CD4-positive, alpha-beta T cell treated with Interleukin-21 for 1 hour (primary cell): ENCODE measurements at regions not wholly inside any gene's neighbourhood (a gene's known extent, or its start where the extent isn't known, plus 50 kb on each side); places are given as distances from the start of the nearest gene placed in this dataset.
"Not testable (repeated sequence)": the region's sequence is repeated elsewhere in the genome, so short reads cannot be mapped to it uniquely, and the experiment has no call there.

ENCODE experiments used
- DNase-seq: peaks from one replicate; pipeline ENCODE4 v3.0.0-alpha.2; 2020

- no peak for DNase-seq
Observed at GRCh38 chr12:127987199-127987901, 279.6 kb upstream of the TMEM132C start.

DNA sequence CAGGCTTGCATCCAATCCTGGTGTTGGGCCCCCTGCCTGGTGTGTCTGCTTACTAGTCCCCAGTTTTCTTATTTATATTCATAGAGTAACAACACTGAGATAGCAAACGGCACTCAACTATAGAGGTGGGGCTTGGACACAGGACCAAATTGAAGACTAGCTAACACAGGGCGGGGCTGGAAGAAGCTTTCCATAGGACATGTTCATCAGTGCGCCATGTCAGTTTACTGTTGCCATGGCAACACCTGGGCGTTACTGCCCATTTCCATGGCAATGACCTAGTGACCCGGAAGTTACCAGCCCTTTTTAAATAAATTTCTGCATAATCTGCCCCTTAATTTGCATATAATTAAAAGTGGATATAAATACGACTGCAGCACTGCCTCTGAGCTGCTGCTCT is 275.5 kb upstream of the TMEM132C start:
- no peak for DNase-seq

GRCh38 chr12:127998988-127999387 is 268.0 kb upstream of the TMEM132C start:
- DNase-seq: no peak

- DNase-seq: no peak
Observed at GRCh38 chr12:128004383-128004938, 262.5 kb upstream of the TMEM132C start.

GRCh38 chr12:128007250-128007649 is 259.7 kb upstream of the TMEM132C start:
- DNase-seq: no peak

GRCh38 chr12:128008341-128008740 is 258.6 kb upstream of the TMEM132C start:
- no peak for DNase-seq

- no peak for DNase-seq
Observed at GRCh38 chr12:128009108-128009507, 257.9 kb upstream of the TMEM132C start.

DNA sequence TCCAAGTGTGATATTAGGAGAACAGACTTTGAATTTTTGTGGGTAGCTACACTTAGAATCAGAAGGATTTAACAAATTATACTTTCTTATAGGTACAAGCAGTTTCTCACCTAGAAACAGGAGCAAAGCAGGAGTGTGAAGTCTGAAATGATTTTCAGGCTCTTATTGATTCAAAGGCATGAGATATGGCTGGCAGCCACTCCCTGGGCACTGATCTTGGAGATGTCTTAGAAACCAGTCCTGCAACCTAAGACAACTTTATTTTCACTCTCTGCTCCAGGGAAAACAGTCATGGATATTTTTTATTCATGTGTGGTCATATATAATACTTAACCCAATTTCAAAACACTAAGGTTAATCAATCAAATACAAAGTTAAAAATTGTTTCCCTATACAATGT is 254.9 kb upstream of the TMEM132C start:
- DNase-seq: no peak

GRCh38 chr12:128015276-128015675 is 251.7 kb upstream of the TMEM132C start:
- DNase-seq: no peak

- no peak for DNase-seq
Observed at GRCh38 chr12:128018067-128018466, 248.9 kb upstream of the TMEM132C start.

- no peak for DNase-seq
Observed at GRCh38 chr12:128019996-128020544, 246.9 kb upstream of the TMEM132C start.

- no peak for DNase-seq
Observed at GRCh38 chr12:128021561-128021960, 245.4 kb upstream of the TMEM132C start.

- DNase-seq: no peak
Observed at GRCh38 chr12:128025589-128026245, 241.3 kb upstream of the TMEM132C start.

DNA sequence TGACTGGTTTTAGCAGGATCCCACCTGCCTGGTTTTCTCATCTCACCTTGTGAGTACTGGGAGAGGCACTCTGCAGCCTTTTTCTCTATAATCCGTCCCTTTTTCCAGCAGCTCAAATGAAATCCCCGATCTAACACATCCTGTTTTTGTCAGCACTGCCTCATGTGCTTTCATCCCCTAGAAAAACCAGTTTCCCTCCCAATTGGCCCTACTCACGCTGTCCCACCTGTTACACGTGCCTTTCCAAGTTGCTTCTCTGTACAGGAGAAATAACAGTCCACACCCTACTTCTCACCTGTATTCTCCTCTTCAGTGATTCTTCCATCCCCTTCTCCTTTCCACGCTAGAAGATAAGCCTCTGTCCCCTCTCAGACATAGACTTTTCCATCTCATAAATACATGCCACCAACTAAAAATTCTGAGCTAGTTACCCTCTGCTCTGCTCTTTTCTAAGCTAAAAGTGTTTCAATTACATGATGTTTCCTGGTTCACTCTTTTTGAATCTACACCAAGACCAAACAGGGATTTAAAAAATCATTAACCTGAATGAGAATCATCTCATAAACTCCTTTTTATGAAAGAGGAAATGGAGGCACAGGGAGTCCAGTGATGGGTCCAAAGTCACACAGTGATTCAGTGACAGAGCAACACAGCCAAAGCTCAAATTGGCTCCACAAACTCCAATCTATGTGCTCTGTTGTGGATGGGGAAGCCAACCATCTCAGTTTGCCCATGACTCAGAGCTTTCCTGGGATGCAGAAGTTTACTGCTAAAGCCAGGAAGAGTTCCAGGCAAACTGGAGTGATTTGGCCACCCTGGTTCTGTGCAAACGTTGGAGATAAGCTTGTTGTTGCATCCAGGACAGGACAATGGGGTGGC is 240.0 kb upstream of the TMEM132C start:
- DNase-seq: no peak

DNA sequence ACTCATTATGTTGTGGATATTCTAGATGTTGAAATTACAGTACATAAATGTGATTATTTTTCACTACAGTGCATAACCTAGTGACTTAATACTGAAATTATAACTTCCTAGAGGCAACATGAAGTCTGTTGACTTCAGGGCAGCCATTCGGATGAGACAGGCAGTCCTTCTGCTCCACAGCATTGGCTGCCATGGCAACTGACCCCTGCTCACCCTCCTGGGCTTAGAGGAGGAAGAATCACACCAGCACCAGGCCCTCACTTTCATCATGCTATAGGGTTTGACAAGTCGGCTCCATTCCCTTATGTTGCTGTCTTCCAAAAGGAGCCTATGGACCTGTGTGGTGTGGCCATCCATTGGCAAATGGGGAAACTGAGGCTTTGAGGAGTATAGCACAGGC is 233.5 kb upstream of the TMEM132C start:
- no peak for DNase-seq

- no peak for DNase-seq
Observed at GRCh38 chr12:128040971-128041370, 226.0 kb upstream of the TMEM132C start.

DNA sequence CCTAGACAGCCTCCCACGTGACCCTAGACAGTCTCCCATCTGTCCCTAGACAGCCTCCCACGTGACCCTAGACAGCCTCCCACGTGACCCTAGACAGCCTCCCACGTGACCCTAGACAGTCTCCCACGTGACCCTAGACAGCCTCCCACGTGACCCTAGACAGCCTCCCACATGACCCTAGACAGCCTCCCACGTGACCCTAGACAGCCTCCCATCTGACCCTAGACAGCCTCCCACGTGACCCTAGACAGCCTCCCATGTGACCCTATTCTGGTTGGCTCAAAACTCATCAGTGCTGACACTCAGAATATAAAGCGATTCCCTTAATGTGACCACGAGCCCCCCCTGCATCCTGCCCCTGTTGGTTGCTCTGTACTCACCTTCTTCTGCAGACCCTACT is 224.7 kb upstream of the TMEM132C start:
- DNase-seq: not testable (repeated sequence)

DNA sequence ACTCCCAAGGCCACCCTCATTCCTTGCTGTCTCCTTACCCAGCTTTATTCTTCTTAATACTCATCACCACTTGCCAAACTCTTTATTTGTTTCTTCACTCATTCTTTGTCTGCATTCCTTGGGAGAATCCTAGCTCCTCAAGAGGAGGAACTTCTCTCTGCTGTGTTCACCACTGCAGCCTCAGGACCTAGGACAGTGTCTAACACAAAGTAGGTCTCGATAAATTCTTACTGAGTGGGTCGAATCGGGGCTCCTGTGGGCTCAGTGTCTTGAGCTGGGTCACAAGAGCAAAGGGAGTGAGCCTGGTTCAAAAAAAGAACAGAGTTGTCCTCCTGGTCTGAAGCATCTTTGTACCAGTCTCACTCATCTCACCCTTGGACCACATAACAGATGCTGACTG is 224.1 kb upstream of the TMEM132C start:
- no peak for DNase-seq

- DNase-seq: no peak
Observed at GRCh38 chr12:128043317-128043716, 223.7 kb upstream of the TMEM132C start.

DNA sequence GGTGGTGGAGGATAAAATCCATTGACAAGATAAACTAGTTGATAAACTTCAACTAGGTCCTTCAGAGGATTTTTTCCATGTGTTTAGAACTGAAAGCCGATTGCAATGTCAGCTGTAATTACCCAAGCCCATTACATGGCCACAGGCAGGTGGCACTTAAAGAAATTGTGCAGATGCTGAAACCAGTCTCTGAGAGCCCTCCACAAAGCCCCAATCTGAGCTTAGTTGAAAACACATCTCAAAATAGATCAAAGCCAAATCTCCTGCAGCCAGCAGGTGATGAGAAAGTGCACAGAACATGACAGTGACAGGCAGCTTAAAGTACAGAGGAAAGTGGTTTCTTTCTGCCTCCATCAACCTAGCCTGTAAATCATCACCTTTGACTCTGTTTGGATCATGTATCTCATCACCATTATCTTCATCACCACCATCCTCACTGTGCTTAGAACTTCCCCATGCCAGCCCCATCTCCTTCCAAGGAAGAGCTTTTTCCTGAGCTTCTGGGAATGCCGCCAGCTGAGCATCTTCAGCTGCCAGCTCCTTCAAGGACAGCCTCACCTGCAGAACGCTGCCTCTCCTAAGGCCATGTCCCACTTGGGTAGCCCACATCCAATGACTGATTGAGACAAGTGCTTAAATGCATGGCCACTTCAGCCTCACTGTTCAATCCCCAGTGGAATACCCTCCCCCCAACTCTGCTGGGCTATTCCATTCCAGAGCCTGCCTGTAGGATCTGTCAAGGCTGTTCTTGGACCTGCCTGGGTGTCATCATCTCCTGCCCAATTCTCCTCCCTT is 219.5 kb upstream of the TMEM132C start:
- no peak for DNase-seq

DNA sequence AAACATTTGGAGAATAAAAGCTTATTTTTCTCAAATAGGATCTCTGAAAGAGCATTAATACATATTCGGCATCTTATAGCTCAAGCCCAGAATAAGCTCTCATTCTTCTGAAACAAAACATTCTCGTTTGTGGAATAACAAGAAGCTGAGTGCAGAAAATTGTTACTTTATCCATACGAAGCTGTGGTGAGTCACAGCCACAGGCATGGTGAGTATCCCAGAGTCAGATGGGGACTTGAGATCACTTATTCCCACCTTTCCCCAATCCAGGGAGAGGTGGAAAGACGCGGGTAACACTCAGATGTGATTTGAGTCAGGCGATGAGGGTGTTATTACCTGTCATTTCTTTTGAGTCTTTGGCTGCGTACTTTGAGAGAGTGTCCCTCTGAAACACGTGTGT is 214.6 kb upstream of the TMEM132C start:
- DNase-seq: no peak

DNA sequence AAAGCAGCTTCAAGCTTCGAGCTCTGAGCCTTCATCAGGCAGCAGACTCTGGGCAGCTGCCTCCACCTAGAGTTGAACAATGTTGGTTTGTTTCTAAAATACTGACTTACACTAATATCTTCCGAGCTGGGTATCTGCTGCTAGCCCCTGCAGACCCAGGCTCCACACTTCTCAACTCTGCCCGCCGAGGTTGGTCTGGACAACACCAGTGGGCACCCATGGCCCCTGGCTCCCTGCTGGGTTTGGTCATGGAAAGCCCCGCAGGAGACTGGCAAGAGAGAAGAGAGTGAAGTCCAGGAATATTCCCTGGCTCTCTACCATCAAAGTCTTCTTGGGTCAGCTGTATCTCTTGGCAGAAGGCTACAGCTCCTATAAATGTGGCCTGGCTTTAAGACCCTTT is 214.2 kb upstream of the TMEM132C start:
- no peak for DNase-seq
